Omental fat pad (tissue), 3 donors: ENCODE measurements at regions not wholly inside any gene's neighbourhood (a gene's known extent, or its start where the extent isn't known, plus 50 kb on each side); places are given as distances from the start of the nearest gene placed in this dataset.
A peak's percentile ranks its signal among the peaks of the same experiment; 100 is the strongest.

Source experiments
- ATAC-seq: fragments of 150-250 bp; one replicate; pipeline ENCODE4 v1.9.1; 2016; ENCODE audit warnings: mild to moderate bottlenecking, moderate library complexity; ENCODE audit not compliant: low FRiP score
- DNase-seq: peaks from one replicate; pipeline ENCODE4 v3.0.0-alpha.2; 2019; ENCODE audit warnings: low spot score
- CTCF ChIP-seq, 3 donors: fragments of 450-650 bp; IDR thresholded peaks; one replicate each; pipeline ENCODE4 v1.5.1; 2016 to 2017; ENCODE audit warnings: antibody characterized with exemption in 3 of 3, mild to moderate bottlenecking in 3 of 3, moderate library complexity in 2 of 3

DNA sequence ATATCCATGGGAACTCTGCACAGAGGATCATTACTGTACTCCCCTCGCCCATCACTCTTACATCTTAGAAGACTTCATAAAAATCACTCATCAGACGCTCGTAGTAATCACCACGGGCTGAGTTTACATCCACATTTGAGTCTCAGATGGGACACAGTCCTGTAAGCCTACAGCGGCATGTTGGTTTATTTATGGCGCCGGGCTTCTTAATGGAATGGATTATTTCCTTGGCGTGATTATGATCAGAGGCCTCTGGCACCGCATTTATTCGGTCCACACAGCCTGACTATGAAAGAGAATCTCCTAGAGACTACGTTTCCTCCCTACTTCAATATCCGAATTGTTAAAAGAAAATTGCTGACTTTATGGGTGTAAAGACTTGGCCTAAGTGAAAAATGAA, 123.5 kb upstream of the FRMD4A start:
- no peak for TF ChIP-seq CTCF (IDR thresholded peaks at IDR 0.05)
- DNase-seq = no peak
- no peak for ATAC-seq

DNA sequence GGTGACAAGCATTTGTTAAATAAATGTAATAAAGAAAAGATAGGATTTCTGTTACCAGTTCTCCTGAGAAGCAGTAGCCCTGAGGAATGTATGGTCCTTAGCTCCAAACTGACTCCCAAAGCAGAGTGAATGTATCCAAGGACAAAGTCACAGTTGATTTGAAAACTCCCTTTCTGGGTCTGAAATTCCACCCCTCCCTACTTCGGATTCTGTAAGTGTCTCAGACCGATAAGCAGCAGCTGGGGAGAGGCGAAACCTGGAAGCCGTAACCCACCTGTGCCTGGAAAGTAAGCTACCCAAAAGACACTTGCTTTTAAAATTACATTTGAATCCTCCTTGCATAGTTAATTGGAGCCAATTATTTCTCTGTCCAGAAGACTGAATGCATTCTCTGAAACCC, 122.9 kb upstream of the FRMD4A start:
- no peak for TF ChIP-seq CTCF (IDR thresholded peaks at IDR 0.05)
- DNase-seq (no peak), ATAC-seq (no peak)

- no peak for TF ChIP-seq CTCF (IDR thresholded peaks at IDR 0.05)
- DNase-seq (no peak), ATAC-seq (no peak)
Observed at GRCh38 chr10:14451341-14451740, 120.6 kb upstream of the FRMD4A start.

- ATAC-seq = peak; percentile 68
- TF ChIP-seq CTCF (IDR thresholded peaks at IDR 0.05) = no peak
- no peak for DNase-seq
Observed at GRCh38 chr10:14450041-14450491, 119.3 kb upstream of the FRMD4A start.

DNA sequence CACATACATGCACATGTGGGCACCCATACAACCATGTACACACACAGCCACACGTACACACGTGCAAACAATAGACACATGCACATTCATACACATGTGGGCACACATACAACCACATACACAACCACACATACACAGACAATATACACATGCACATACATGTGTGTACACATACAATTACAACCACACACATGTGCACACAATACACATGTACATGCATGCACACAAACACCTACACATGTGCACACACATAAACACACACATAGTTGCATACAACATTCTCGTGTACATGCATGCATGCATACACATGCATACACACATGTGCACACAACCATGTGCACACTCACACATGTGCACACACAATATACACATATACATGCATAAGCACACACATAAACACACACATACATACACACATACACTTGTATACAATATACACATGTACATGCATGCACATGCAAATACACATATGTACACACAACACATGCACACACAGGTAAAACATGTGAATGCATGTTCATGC, 118.6 kb upstream of the FRMD4A start:
- TF ChIP-seq CTCF (IDR thresholded peaks at IDR 0.05) = no peak
- DNase-seq = no peak
- no peak for ATAC-seq

GRCh38 chr10:14448197-14448990, 117.7 kb upstream of the FRMD4A start:
- ATAC-seq = no peak

More at GRCh38 chr10:14448197-14448990, 117.7 kb upstream of the FRMD4A start:
- TF ChIP-seq CTCF (IDR thresholded peaks at IDR 0.05) = no peak
- no peak for DNase-seq
